Adrenal gland (tissue), 9 donors: ENCODE measurements at regions not wholly inside any gene's neighbourhood (a gene's known extent, or its start where the extent isn't known, plus 50 kb on each side); places are given as distances from the start of the nearest gene placed in this dataset.

Source experiments
- DNase-seq, 7 donors: peaks; one replicate each; pipeline ENCODE4 v3.0.0-alpha.2; 2019 to 2020
- H3K27ac ChIP-seq, 5 donors: fragments of 200-600 bp; sonication (generic) in 4 of 5; 1 replicate in 3 of 5; 2 replicates in 2 of 5; pipeline versions ENCODE4 v1.5.1 to v1.8.0; 2016 to 2020; ENCODE audit warnings: mild to moderate bottlenecking in 1 of 5
- H3K27me3 ChIP-seq: fragments of 200-600 bp; 2 replicates; pipeline ENCODE4 v1.8.0; 2021
- H3K36me3 ChIP-seq, 2 donors: fragments of 200-600 bp; replicated peaks in 1 of 2; 1 replicate in 1 of 2; 2 replicates in 1 of 2; pipeline versions ENCODE4 v1.5.1 to v1.8.0; 2018 to 2022
- H3K4me1 ChIP-seq, 2 donors: fragments of 200-600 bp; replicated peaks in 1 of 2; 1 replicate in 1 of 2; 2 replicates in 1 of 2; pipeline versions ENCODE4 v1.5.1 to v1.8.0; 2018 to 2021
- H3K4me3 ChIP-seq, 4 donors: fragments of 200-600 bp; sonication (generic) in 3 of 4; one replicate each; pipeline ENCODE4 v1.5.1; 2016 to 2018
- H3K9me3 ChIP-seq, 3 donors: fragments of 200-600 bp; sonication (generic) in 1 of 3; replicated peaks in 1 of 3; 1 replicate in 2 of 3; 2 replicates in 1 of 3; pipeline versions ENCODE4 v1.5.1 to v1.8.0; 2016 to 2021
- POLR2A ChIP-seq, 2 donors: fragments of 450-650 bp; IDR thresholded peaks; one replicate each; pipeline ENCODE4 v1.6.1; 2017; ENCODE audit warnings: antibody characterized with exemption in 2 of 2, mild to moderate bottlenecking in 2 of 2, moderate library complexity in 1 of 2
- WGBS, 4 donors: extraction: QIAGEN DNeasy Blood & Tissue Kit in 2 of 4; methylation state at CpG; one replicate each; pipeline versions ENCODE4 v1.1.5 to v1.1.7; 2013 to 2017; 5-methylcytosine and 5-hydroxymethylcytosine counted together
- intact Hi-C, 2 donors: fragments of 100-400 bp; cut with DNase I; formaldehyde crosslinking; loops; one replicate each; pipeline versions ENCODE4 v1.14.1 to v1.15.0; 2022 to 2023
- TF ChIP-seq, protein P1 (sequence below), 6 experiments: fragments of 450-650 bp in 4 of 6; fragments of 200-600 bp in 2 of 6; sonication (generic) in 1 of 6; IDR thresholded peaks; 1 replicate in 5 of 6; 2 replicates in 1 of 6; pipeline versions ENCODE4 v1.5.1 to v1.8.0; 2016 to 2021; ENCODE audit warnings: antibody characterized with exemption in 6 of 6, mild to moderate bottlenecking in 2 of 6, moderate library complexity in 1 of 6
- donor health status: healthy with polysubstance abuse.
- donor health status: Bipolar disorder and iron deficiency.
- donor health status: DM: yes; HTN: yes; CAD: no.
- donor health status: DM: no; HTN: no; CAD: no.
- donor health status: DM: no; HTN: no; CAD: no.

- intact Hi-C loops = no loop called here
- 81 to 98% (median 95%) methylated on average over 4 of the region's 4 CpGs for WGBS, 4 donors
- no peaks in the 10 kb centered on the region for H3K36me3 ChIP-seq
These were observed 443.7 kb downstream of the ARHGEF28 start for GRCh38 chr5:74069741-74070140.

GRCh38 chr5:74067748-74068541 lies 441.9 kb downstream of the ARHGEF28 start:
- intact Hi-C loops = no loop called here
- Histone ChIP-seq H3K9me3 (no peaks in the 10 kb centered on the region), H3K4me3 (no peak overlapping the region), H3K27me3 (no peaks in the 10 kb centered on the region), H3K36me3 (no peaks in the 10 kb centered on the region), H3K4me1 (no peaks in the 10 kb centered on the region), H3K27ac (no peak overlapping the region)
- no peak for DNase-seq
- WGBS, 4 donors = 74 to 85% (median 83%) methylated on average over 5 of the region's 5 CpGs
- TF ChIP-seq POLR2A (IDR thresholded peaks at IDR 0.05) = no peak
- TF ChIP-seq, protein P1, sequence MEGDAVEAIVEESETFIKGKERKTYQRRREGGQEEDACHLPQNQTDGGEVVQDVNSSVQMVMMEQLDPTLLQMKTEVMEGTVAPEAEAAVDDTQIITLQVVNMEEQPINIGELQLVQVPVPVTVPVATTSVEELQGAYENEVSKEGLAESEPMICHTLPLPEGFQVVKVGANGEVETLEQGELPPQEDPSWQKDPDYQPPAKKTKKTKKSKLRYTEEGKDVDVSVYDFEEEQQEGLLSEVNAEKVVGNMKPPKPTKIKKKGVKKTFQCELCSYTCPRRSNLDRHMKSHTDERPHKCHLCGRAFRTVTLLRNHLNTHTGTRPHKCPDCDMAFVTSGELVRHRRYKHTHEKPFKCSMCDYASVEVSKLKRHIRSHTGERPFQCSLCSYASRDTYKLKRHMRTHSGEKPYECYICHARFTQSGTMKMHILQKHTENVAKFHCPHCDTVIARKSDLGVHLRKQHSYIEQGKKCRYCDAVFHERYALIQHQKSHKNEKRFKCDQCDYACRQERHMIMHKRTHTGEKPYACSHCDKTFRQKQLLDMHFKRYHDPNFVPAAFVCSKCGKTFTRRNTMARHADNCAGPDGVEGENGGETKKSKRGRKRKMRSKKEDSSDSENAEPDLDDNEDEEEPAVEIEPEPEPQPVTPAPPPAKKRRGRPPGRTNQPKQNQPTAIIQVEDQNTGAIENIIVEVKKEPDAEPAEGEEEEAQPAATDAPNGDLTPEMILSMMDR (IDR thresholded peaks at IDR 0.05) = no peak

More at GRCh38 chr5:74069741-74070140, 443.7 kb downstream of the ARHGEF28 start:
- Histone ChIP-seq H3K9me3 (no peaks in the 10 kb centered on the region), H3K27ac (no peak overlapping the region), H3K4me1 (no peaks in the 10 kb centered on the region), H3K4me3 (no peak overlapping the region), H3K27me3 (no peaks in the 10 kb centered on the region)
- TF ChIP-seq, protein P1 (IDR thresholded peaks at IDR 0.05) = no peak
- TF ChIP-seq POLR2A (IDR thresholded peaks at IDR 0.05) = no peak
- no peak for DNase-seq

GRCh38 chr5:74064911-74065310 lies 438.9 kb downstream of the ARHGEF28 start:
- TF ChIP-seq POLR2A (IDR thresholded peaks at IDR 0.05) = no peak
- no peaks in the 10 kb centered on the region for H3K9me3 ChIP-seq
- H3K4me1 ChIP-seq = no peaks in the 10 kb centered on the region
- no peaks in the 10 kb centered on the region for H3K27me3 ChIP-seq
- no peak overlapping the region for H3K27ac ChIP-seq
- 92 to 93% (median 93%) methylated on average over 3 of the region's 3 CpGs for WGBS, 4 donors
- no peak for DNase-seq
- H3K36me3 ChIP-seq = no peaks in the 10 kb centered on the region
- H3K4me3 ChIP-seq = no peak overlapping the region
- intact Hi-C loops = no loop called here

DNA sequence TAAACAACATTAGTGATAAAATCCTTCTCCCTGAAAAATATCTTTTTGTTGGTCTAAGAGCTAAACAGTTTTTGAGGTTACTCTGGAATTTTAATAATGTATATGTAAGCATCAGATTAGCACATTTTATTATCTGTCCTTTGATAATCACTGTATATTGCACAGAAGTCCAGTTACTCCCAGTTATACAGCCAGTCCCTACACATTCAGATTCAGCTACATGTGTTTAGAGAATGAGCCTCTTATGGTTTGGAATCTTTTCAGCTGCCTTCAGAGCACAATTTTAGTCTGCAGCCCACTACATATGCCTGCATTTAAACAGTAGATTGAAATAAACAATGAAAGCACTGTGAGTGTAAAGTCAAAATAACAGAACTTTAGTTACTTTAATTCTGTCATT lies 438.2 kb downstream of the ARHGEF28 start:
- DNase-seq = no peak
- Histone ChIP-seq H3K4me3 (no peak overlapping the region), H3K4me1 (no peaks in the 10 kb centered on the region), H3K27me3 (no peaks in the 10 kb centered on the region), H3K9me3 (no peaks in the 10 kb centered on the region), H3K36me3 (no peaks in the 10 kb centered on the region), H3K27ac (no peak overlapping the region)
- TF ChIP-seq POLR2A (IDR thresholded peaks at IDR 0.05) = no peak
- TF ChIP-seq, protein P1 (IDR thresholded peaks at IDR 0.05) = no peak
- intact Hi-C loops = no loop called here

DNA sequence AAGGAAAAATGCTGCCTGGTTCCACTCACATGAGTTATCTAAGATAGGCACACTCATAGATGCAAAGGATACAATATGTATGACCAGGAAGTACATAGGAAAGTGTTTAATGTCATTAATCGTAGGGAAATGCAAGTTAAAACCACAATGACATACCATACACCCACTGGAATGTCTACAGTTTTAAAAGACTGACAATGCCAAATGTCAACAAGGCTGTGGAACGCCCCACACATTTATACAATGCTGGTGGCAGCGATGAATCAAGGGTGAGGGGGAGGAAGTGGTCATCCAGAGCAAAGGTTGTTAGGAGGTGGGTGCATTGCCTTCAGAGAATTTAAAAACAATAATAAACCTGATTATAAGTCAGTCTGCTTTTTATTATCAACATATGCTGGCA lies 437.8 kb downstream of the ARHGEF28 start:
- intact Hi-C loops = no loop called here

More for the DNA sequence above, 437.8 kb downstream of the ARHGEF28 start:
- 67 to 89% (median 74%) methylated on average over 3 of the region's 3 CpGs for WGBS, 4 donors
- no peak for TF ChIP-seq POLR2A (IDR thresholded peaks at IDR 0.05)
- TF ChIP-seq, protein P1 (IDR thresholded peaks at IDR 0.05) = no peak
- no peaks in the 10 kb centered on the region for H3K9me3 ChIP-seq
- no peak overlapping the region for H3K27ac ChIP-seq
- H3K4me1 ChIP-seq = no peaks in the 10 kb centered on the region
- no peak for DNase-seq
- no peak overlapping the region for H3K4me3 ChIP-seq
- H3K27me3 ChIP-seq = no peaks in the 10 kb centered on the region
- no peaks in the 10 kb centered on the region for H3K36me3 ChIP-seq
